HepG2 (cell line): ENCODE measurements at regions not wholly inside any gene's neighbourhood (a gene's known extent, or its start where the extent isn't known, plus 50 kb on each side); places are given as distances from the start of the nearest gene placed in this dataset.

ENCODE experiments used
- BHLHE40 ChIP-seq: IDR thresholded peaks from 2 replicates; pipeline ENCODE4 v1.6.1; 2011; ENCODE audit warnings: low read length, improper control_type of control experiment
- CBX5 ChIP-seq: sonication (generic); formaldehyde crosslinking; IDR thresholded peaks from 2 replicates; pipeline ENCODE4 v1.4.0; 2020; ENCODE audit warnings: missing genetic modification reagents, borderline replicate concordance
- IKZF1 ChIP-seq: fragments of 450-650 bp; IDR thresholded peaks from 2 replicates; pipeline ENCODE4 v1.7.1; 2016
- SIN3B ChIP-seq: fragments of 150-350 bp; IDR thresholded peaks from 2 replicates; pipeline ENCODE4 v1.6.1; 2014; ENCODE audit warnings: low read length
- SRF ChIP-seq: IDR thresholded peaks from 2 replicates; pipeline ENCODE4 v1.6.1; 2011; ENCODE audit warnings: mild to moderate bottlenecking, low read depth, low read length, moderate library complexity
- ZNF644 ChIP-seq: IDR thresholded peaks from 2 replicates; pipeline ENCODE4 v1.6.1; 2016; ENCODE audit warnings: low read depth
- TF ChIP-seq, protein P1 (sequence below): sonication (generic); formaldehyde crosslinking; IDR thresholded peaks from 2 replicates; pipeline ENCODE4 v1.5.0; 2020; ENCODE audit warnings: mild to moderate bottlenecking, missing genetic modification reagents, moderate library complexity

DNA sequence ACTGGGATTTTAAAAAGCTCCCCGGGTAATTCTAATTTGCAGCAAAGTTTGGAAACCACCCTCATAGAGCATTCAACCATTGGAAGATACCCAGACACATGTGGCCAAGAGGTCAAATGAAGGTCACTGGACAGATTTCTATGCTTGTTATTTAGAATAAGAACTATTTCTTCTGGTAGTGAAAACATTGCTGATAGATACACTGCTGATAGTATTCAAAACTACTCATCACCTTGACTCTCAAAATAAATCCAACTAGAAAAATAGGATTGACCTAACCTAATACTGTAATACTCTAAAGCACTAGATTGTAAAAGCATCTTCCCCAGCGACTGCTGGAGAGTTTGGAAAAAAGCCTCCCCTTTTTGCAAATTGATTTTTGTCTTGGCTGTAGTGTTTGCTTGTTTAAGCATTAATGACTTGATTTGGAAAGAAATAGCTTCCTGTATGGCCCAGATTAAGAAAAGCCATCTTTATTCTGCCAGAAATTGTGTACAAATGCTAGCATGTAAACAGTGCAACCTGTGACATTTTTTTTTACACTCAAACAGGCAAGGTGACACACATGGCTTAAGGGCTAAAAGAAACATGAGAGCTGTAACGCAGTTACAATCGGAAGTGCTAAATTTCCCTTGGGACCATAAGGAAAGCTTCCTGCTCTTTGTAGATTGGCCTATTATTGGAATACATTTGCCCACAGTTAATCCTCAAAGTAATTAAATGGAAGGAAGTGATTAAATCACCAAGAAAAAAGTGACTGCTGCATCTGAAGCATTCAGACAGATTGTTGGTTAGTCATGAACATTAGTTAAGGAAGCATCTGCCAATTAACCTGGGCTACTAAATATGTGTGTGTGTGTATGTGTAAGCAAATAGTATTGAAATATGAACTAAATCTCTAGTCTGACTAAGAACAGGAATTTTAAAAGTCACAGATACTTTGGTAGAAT lies 356.5 kb upstream of the ATP2B1 start:
- TF ChIP-seq BHLHE40: no peak
- no peak for TF ChIP-seq SRF
- no peak for TF ChIP-seq IKZF1
- TF ChIP-seq SIN3B: no peak
- TF ChIP-seq, protein P1, sequence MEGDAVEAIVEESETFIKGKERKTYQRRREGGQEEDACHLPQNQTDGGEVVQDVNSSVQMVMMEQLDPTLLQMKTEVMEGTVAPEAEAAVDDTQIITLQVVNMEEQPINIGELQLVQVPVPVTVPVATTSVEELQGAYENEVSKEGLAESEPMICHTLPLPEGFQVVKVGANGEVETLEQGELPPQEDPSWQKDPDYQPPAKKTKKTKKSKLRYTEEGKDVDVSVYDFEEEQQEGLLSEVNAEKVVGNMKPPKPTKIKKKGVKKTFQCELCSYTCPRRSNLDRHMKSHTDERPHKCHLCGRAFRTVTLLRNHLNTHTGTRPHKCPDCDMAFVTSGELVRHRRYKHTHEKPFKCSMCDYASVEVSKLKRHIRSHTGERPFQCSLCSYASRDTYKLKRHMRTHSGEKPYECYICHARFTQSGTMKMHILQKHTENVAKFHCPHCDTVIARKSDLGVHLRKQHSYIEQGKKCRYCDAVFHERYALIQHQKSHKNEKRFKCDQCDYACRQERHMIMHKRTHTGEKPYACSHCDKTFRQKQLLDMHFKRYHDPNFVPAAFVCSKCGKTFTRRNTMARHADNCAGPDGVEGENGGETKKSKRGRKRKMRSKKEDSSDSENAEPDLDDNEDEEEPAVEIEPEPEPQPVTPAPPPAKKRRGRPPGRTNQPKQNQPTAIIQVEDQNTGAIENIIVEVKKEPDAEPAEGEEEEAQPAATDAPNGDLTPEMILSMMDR (CRISPR knock-in tag): no peak
- TF ChIP-seq CBX5: no peak
- no peak for TF ChIP-seq ZNF644
